ENCODE measurements at regions not wholly inside any gene's neighbourhood (a gene's known extent, or its start where the extent isn't known, plus 50 kb on each side); places are given as distances from the start of the nearest gene placed in this dataset.

DNA sequence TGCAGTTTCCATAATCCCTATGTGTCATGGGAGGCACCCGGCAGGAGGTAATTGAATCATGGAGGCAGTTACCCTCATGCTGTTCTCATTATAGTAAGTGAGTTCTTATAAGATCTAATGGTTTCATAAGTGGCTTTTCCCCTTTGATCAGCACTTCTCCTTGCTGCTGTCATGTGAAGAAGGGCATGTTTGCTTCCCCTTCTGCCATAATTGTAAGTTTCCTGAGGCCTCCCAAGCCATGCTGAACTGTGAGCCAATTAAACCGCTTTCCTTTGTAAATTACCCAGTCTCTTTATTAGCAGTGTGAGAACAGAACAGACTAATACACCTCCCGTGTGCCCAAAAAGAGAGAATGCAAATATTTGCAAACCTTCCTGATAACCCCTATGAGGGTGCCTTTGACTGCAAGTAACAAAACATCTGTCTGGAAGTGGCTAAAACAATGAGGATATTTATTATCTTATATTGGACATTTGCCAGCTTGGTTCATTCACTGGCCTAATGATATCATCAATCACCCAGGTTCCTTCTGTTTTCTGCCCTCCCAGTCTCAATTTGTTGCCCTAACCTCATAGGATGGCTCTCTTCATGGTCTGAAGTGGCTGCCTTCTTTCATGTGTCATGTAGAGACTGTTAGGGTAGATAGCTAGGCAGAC is 68.7 kb downstream of the BHLHE40 start (continued):
- no peak for TF ChIP-seq SIX5 (IDR thresholded peaks at IDR 0.05; ENCODE audit: low read depth, low read length)
- no peak for TF ChIP-seq GABPA (IDR thresholded peaks at IDR 0.05; ENCODE audit: borderline replicate concordance, insufficient read depth, low read length)
- no peak for TF ChIP-seq RNF2 (IDR thresholded peaks at IDR 0.05; ENCODE audit: borderline replicate concordance, low read depth, low read length, missing control alignments, poor library complexity, severe bottlenecking)
- no peak for TF ChIP-seq SAP30 (IDR thresholded peaks at IDR 0.05; ENCODE audit: insufficient read depth, insufficient replicate concordance, low read length)
- no peak for TF ChIP-seq HDAC2 (IDR thresholded peaks at IDR 0.05; ENCODE audit: borderline replicate concordance in 1 of 2, low read depth in 2 of 2, low read length in 2 of 2)
- no peak for TF ChIP-seq EP300 (IDR thresholded peaks at IDR 0.05; ENCODE audit: borderline replicate concordance in 1 of 2, low read depth in 2 of 2, low read length in 2 of 2)

Measured in H1 (cell line).